WI38 (cell line): ENCODE measurements at regions not wholly inside any gene's neighbourhood (a gene's known extent, or its start where the extent isn't known, plus 50 kb on each side); places are given as distances from the start of the nearest gene placed in this dataset.

Experiments used
- H3K4me3 ChIP-seq: 2 replicates; pipeline ENCODE4 v1.5.1; 2011; ENCODE audit warnings: low read depth, mild to moderate bottlenecking, control low read depth, low read length
- CTCF ChIP-seq: IDR thresholded peaks from 2 replicates; pipeline ENCODE4 v1.5.1; 2012; ENCODE audit warnings: low read depth, mild to moderate bottlenecking, control low read depth, low read length

- TF ChIP-seq CTCF = no peak
- no peak overlapping the region for H3K4me3 ChIP-seq
Measured at GRCh38 chr3:188076176-188076575, 77.8 kb upstream of the LPP start.

GRCh38 chr3:188077160-188077799 is 76.7 kb upstream of the LPP start:
- TF ChIP-seq CTCF = no peak
- no peak overlapping the region for H3K4me3 ChIP-seq

- TF ChIP-seq CTCF = no peak
- H3K4me3 ChIP-seq = no peak overlapping the region
Measured at GRCh38 chr3:188080091-188080490, 73.9 kb upstream of the LPP start.

GRCh38 chr3:188082031-188082430 is 71.9 kb upstream of the LPP start:
- H3K4me3 ChIP-seq = no peak overlapping the region
- no peak for TF ChIP-seq CTCF

- H3K4me3 ChIP-seq = no peak overlapping the region
- no peak for TF ChIP-seq CTCF
Measured at GRCh38 chr3:188082450-188082849, 71.5 kb upstream of the LPP start.

- no peak overlapping the region for H3K4me3 ChIP-seq
- no peak for TF ChIP-seq CTCF
Measured at GRCh38 chr3:188083011-188083410, 70.9 kb upstream of the LPP start.

GRCh38 chr3:188084752-188085583 is 69.0 kb upstream of the LPP start:
- H3K4me3 ChIP-seq = no peak overlapping the region
- TF ChIP-seq CTCF = no peak
